ENCODE measurements at regions not wholly inside any gene's neighbourhood (a gene's known extent, or its start where the extent isn't known, plus 50 kb on each side); places are given as distances from the start of the nearest gene placed in this dataset.
A peak's percentile ranks its signal among the peaks of the same experiment; 100 is the strongest.
"Not testable (repeated sequence)": the region's sequence is repeated elsewhere in the genome, so short reads cannot be mapped to it uniquely, and the experiment has no call there.

- not testable (repeated sequence) for H3K4me3 ChIP-seq (ENCODE audit: low read length); H3K27me3 ChIP-seq (ENCODE audit: insufficient read depth, low read length); H3K4me1 ChIP-seq (ENCODE audit: insufficient read depth, low read length); H3K27ac ChIP-seq (ENCODE audit: low read depth, low read length); H3K9ac ChIP-seq (ENCODE audit: low read depth, low read length); H3K36me3 ChIP-seq (ENCODE audit: insufficient read depth, low read length)
- H3K9me3 ChIP-seq (ENCODE audit: insufficient read depth, low read depth, low read length) = peaks cover 18% of the 10 kb centered on the region
- no CpG with 5 or more reads among the region's 6 CpGs for WGBS
Measured at GRCh38 chr2:85969367-85969766, 80.6 kb upstream of the ST3GAL5 start.

- H3K9ac ChIP-seq (ENCODE audit: low read depth, low read length); H3K27me3 ChIP-seq (ENCODE audit: insufficient read depth, low read length); H3K4me1 ChIP-seq (ENCODE audit: insufficient read depth, low read length); H3K4me3 ChIP-seq (ENCODE audit: low read length); H3K36me3 ChIP-seq (ENCODE audit: insufficient read depth, low read length); H3K27ac ChIP-seq (ENCODE audit: low read depth, low read length): not testable (repeated sequence)
- 85% methylated on average over 1 of the region's 2 CpGs for WGBS
- H3K9me3 ChIP-seq (ENCODE audit: insufficient read depth, low read depth, low read length) = peaks cover 35% of the 10 kb centered on the region
Measured at GRCh38 chr2:85965770-85966169, 77.0 kb upstream of the ST3GAL5 start.

GRCh38 chr2:85963747-85964418, 75.1 kb upstream of the ST3GAL5 start:
- not testable (repeated sequence) for H3K4me1 ChIP-seq (ENCODE audit: insufficient read depth, low read length); H3K9ac ChIP-seq (ENCODE audit: low read depth, low read length); H3K36me3 ChIP-seq (ENCODE audit: insufficient read depth, low read length); H3K4me3 ChIP-seq (ENCODE audit: low read length); H3K27ac ChIP-seq (ENCODE audit: low read depth, low read length); H3K27me3 ChIP-seq (ENCODE audit: insufficient read depth, low read length)
- 93% methylated on average over 16 of the region's 16 CpGs for WGBS
- H3K9me3 ChIP-seq (ENCODE audit: insufficient read depth, low read depth, low read length) = peaks cover 39% of the 10 kb centered on the region

GRCh38 chr2:85963068-85963467, 74.3 kb upstream of the ST3GAL5 start:
- 96% methylated on average over 4 of the region's 4 CpGs for WGBS
- H3K27ac ChIP-seq (ENCODE audit: low read depth, low read length) = no peak overlapping the region
- H3K27me3 ChIP-seq (ENCODE audit: insufficient read depth, low read length) = no peaks in the 10 kb centered on the region
- no peaks in the 10 kb centered on the region for H3K36me3 ChIP-seq (ENCODE audit: insufficient read depth, low read length)
- H3K4me1 ChIP-seq (ENCODE audit: insufficient read depth, low read length) = no peaks in the 10 kb centered on the region
- peaks cover 39% of the 10 kb centered on the region for H3K9me3 ChIP-seq (ENCODE audit: insufficient read depth, low read depth, low read length)
- no peak overlapping the region for H3K4me3 ChIP-seq (ENCODE audit: low read length)
- H3K9ac ChIP-seq (ENCODE audit: low read depth, low read length) = no peak overlapping the region

- H3K27ac ChIP-seq (ENCODE audit: low read depth, low read length) = no peak overlapping the region
- no peaks in the 10 kb centered on the region for H3K27me3 ChIP-seq (ENCODE audit: insufficient read depth, low read length)
- 88% methylated on average over 2 of the region's 2 CpGs for WGBS
- peaks cover 10% of the 10 kb centered on the region for H3K4me1 ChIP-seq (ENCODE audit: insufficient read depth, low read length)
- H3K9ac ChIP-seq (ENCODE audit: low read depth, low read length) = no peak overlapping the region
- H3K4me3 ChIP-seq (ENCODE audit: low read length) = no peak overlapping the region
- peaks cover 39% of the 10 kb centered on the region for H3K9me3 ChIP-seq (ENCODE audit: insufficient read depth, low read depth, low read length)
- H3K36me3 ChIP-seq (ENCODE audit: insufficient read depth, low read length) = no peaks in the 10 kb centered on the region
Measured at GRCh38 chr2:85961754-85962153, 73.0 kb upstream of the ST3GAL5 start.

- H3K4me3 ChIP-seq (ENCODE audit: low read length) = no peak overlapping the region
- H3K9me3 ChIP-seq (ENCODE audit: insufficient read depth, low read depth, low read length) = peaks cover 39% of the 10 kb centered on the region
- H3K27me3 ChIP-seq (ENCODE audit: insufficient read depth, low read length) = no peaks in the 10 kb centered on the region
- no peak overlapping the region for H3K9ac ChIP-seq (ENCODE audit: low read depth, low read length)
- WGBS = 98% methylated on average over 2 of the region's 2 CpGs
- H3K4me1 ChIP-seq (ENCODE audit: insufficient read depth, low read length) = peaks cover 17% of the 10 kb centered on the region
- no peaks in the 10 kb centered on the region for H3K36me3 ChIP-seq (ENCODE audit: insufficient read depth, low read length)
- H3K27ac ChIP-seq (ENCODE audit: low read depth, low read length) = no peak overlapping the region
Measured at GRCh38 chr2:85961053-85961452, 72.3 kb upstream of the ST3GAL5 start.

GRCh38 chr2:85959826-85960225, 71.0 kb upstream of the ST3GAL5 start:
- H3K36me3 ChIP-seq (ENCODE audit: insufficient read depth, low read length) = no peaks in the 10 kb centered on the region
- WGBS = 95% methylated on average over 2 of the region's 2 CpGs
- peaks cover 19% of the 10 kb centered on the region for H3K4me1 ChIP-seq (ENCODE audit: insufficient read depth, low read length)
- no peak overlapping the region for H3K4me3 ChIP-seq (ENCODE audit: low read length)
- peaks cover 39% of the 10 kb centered on the region for H3K9me3 ChIP-seq (ENCODE audit: insufficient read depth, low read depth, low read length)
- H3K27ac ChIP-seq (ENCODE audit: low read depth, low read length) = no peak overlapping the region
- H3K27me3 ChIP-seq (ENCODE audit: insufficient read depth, low read length) = no peaks in the 10 kb centered on the region
- no peak overlapping the region for H3K9ac ChIP-seq (ENCODE audit: low read depth, low read length)

- H3K27ac ChIP-seq (ENCODE audit: low read depth, low read length) = no peak overlapping the region
- H3K9me3 ChIP-seq (ENCODE audit: insufficient read depth, low read depth, low read length) = peaks cover 39% of the 10 kb centered on the region
- H3K4me1 ChIP-seq (ENCODE audit: insufficient read depth, low read length) = peaks cover 19% of the 10 kb centered on the region
- 93% methylated on average over 5 of the region's 5 CpGs for WGBS
- no peak overlapping the region for H3K4me3 ChIP-seq (ENCODE audit: low read length)
- H3K27me3 ChIP-seq (ENCODE audit: insufficient read depth, low read length) = no peaks in the 10 kb centered on the region
- H3K36me3 ChIP-seq (ENCODE audit: insufficient read depth, low read length) = no peaks in the 10 kb centered on the region
- H3K9ac ChIP-seq (ENCODE audit: low read depth, low read length) = no peak overlapping the region
Measured at GRCh38 chr2:85959185-85959584, 70.4 kb upstream of the ST3GAL5 start.

GRCh38 chr2:85958731-85959130, 69.9 kb upstream of the ST3GAL5 start:
- Histone ChIP-seq H3K4me3 (ENCODE audit: low read length) (no peak overlapping the region), H3K9ac (ENCODE audit: low read depth, low read length) (no peak overlapping the region), H3K4me1 (ENCODE audit: insufficient read depth, low read length) (peaks cover 19% of the 10 kb centered on the region), H3K9me3 (ENCODE audit: insufficient read depth, low read depth, low read length) (peaks cover 34% of the 10 kb centered on the region), H3K36me3 (ENCODE audit: insufficient read depth, low read length) (no peaks in the 10 kb centered on the region), H3K27me3 (ENCODE audit: insufficient read depth, low read length) (no peaks in the 10 kb centered on the region), H3K27ac (ENCODE audit: low read depth, low read length) (no peak overlapping the region)
- 94% methylated on average over 14 of the region's 15 CpGs for WGBS

GRCh38 chr2:85957256-85957655, 68.5 kb upstream of the ST3GAL5 start:
- H3K4me3 ChIP-seq (ENCODE audit: low read length) = no peak overlapping the region
- WGBS = 77% methylated on average over 2 of the region's 2 CpGs
- no peaks in the 10 kb centered on the region for H3K27me3 ChIP-seq (ENCODE audit: insufficient read depth, low read length)
- no peaks in the 10 kb centered on the region for H3K36me3 ChIP-seq (ENCODE audit: insufficient read depth, low read length)
- H3K9ac ChIP-seq (ENCODE audit: low read depth, low read length) = no peak overlapping the region
- H3K9me3 ChIP-seq (ENCODE audit: insufficient read depth, low read depth, low read length) = peaks cover 21% of the 10 kb centered on the region
- H3K4me1 ChIP-seq (ENCODE audit: insufficient read depth, low read length) = peaks cover 19% of the 10 kb centered on the region
- peak overlapping the region; percentile 51; the same call in 1 of the 2 replicates for H3K27ac ChIP-seq (ENCODE audit: low read depth, low read length)

GRCh38 chr2:85956646-85957039, 67.9 kb upstream of the ST3GAL5 start:
- no peak overlapping the region for H3K9ac ChIP-seq (ENCODE audit: low read depth, low read length)
- peak overlapping the region; percentile 51; the same call in 1 of the 2 replicates for H3K27ac ChIP-seq (ENCODE audit: low read depth, low read length)
- no peaks in the 10 kb centered on the region for H3K27me3 ChIP-seq (ENCODE audit: insufficient read depth, low read length)
- no peaks in the 10 kb centered on the region for H3K36me3 ChIP-seq (ENCODE audit: insufficient read depth, low read length)
- WGBS = 77% methylated on average over 3 of the region's 4 CpGs
- peaks cover 15% of the 10 kb centered on the region for H3K9me3 ChIP-seq (ENCODE audit: insufficient read depth, low read depth, low read length)
- no peak overlapping the region for H3K4me3 ChIP-seq (ENCODE audit: low read length)
- peaks cover 19% of the 10 kb centered on the region for H3K4me1 ChIP-seq (ENCODE audit: insufficient read depth, low read length)

All from HUES64 (cell line).